ENCODE measurements at regions not wholly inside any gene's neighbourhood (a gene's known extent, or its start where the extent isn't known, plus 50 kb on each side); places are given as distances from the start of the nearest gene placed in this dataset.

- H3K27ac Mint-ChIP-seq: no peak overlapping the region
- Histone ChIP-seq H3K4me3 (ENCODE audit: low read length) (no peak overlapping the region), H3K27ac (ENCODE audit: low read depth, low read length) (no peak overlapping the region), H3K27me3 (ENCODE audit: control insufficient read depth in 2 of 2, insufficient read depth in 2 of 2, low read length in 2 of 2) (peaks cover 0 to 3% of the 10 kb centered on the region in 2 donors), H3K36me3 (ENCODE audit: control insufficient read depth in 2 of 3, insufficient read depth in 3 of 3, low read length in 3 of 3) (no peaks in the 10 kb centered on the region), H3K9me3 (ENCODE audit: control insufficient read depth in 2 of 3, low read length in 3 of 3) (peaks cover 0 to 4% (median 0%) of the 10 kb centered on the region in 3 experiments), H3K4me1 (ENCODE audit: control insufficient read depth in 2 of 2, insufficient read depth in 2 of 2, low read length in 2 of 2) (peaks cover 0 to 8% of the 10 kb centered on the region in 2 donors)
- H3K9me3 Mint-ChIP-seq: peaks cover 6 to 15% (median 11%) of the 10 kb centered on the region in 11 donors
- H3K36me3 Mint-ChIP-seq: peaks cover 0 to 16% (median 9%) of the 10 kb centered on the region in 5 donors
- DNase-seq (no peak), ATAC-seq (no peak)
- ChIA-PET CTCF (no interaction called here), POLR2A (no interaction called here)
- peaks cover 0 to 18% (median 7%) of the 10 kb centered on the region in 5 donors for H3K27me3 Mint-ChIP-seq
- H3K4me1 Mint-ChIP-seq: peaks cover 0 to 9% (median 5%) of the 10 kb centered on the region in 7 donors
- intact Hi-C loops (cut with micrococcal nuclease): no loop called here
- no peak overlapping the region for H3K4me3 Mint-ChIP-seq
Observed at GRCh38 chr3:66577426-66578203, 76.8 kb upstream of the LRIG1 start.

GRCh38 chr3:66581256-66581655, 80.4 kb upstream of the LRIG1 start:
- Mint-ChIP-seq H3K27me3 (peaks cover 0 to 27% (median 7%) of the 10 kb centered on the region in 5 donors), H3K36me3 (peaks cover 0 to 16% (median 9%) of the 10 kb centered on the region in 5 donors), H3K9me3 (peaks cover 6 to 15% (median 11%) of the 10 kb centered on the region in 11 donors), H3K27ac (peak overlapping the region in 1 of 9 donors; percentile 5), H3K4me3 (no peak overlapping the region), H3K4me1 (peaks cover 0 to 26% (median 8%) of the 10 kb centered on the region in 7 donors)
- H3K4me3 ChIP-seq (ENCODE audit: low read length): no peak overlapping the region
- no peak overlapping the region for H3K27ac ChIP-seq (ENCODE audit: low read depth, low read length)
- ATAC-seq (no peak), DNase-seq (no peak)
- ChIA-PET POLR2A (no interaction called here), CTCF (no interaction called here)
- intact Hi-C loops (cut with micrococcal nuclease): loop anchor here in 1 of 2 donors (10.0 kb wide), 1 partner anchor 176 kb away; no protein-coding TSS in a partner anchor
- no peaks in the 10 kb centered on the region for H3K36me3 ChIP-seq (ENCODE audit: control insufficient read depth in 2 of 3, insufficient read depth in 3 of 3, low read length in 3 of 3)
- peaks cover 7 to 25% of the 10 kb centered on the region in 2 donors for H3K4me1 ChIP-seq (ENCODE audit: control insufficient read depth in 2 of 2, insufficient read depth in 2 of 2, low read length in 2 of 2)
- H3K27me3 ChIP-seq (ENCODE audit: control insufficient read depth in 2 of 2, insufficient read depth in 2 of 2, low read length in 2 of 2): peaks cover 0 to 13% of the 10 kb centered on the region in 2 donors
- peaks cover 0 to 4% (median 0%) of the 10 kb centered on the region in 3 experiments for H3K9me3 ChIP-seq (ENCODE audit: control insufficient read depth in 2 of 3, low read length in 3 of 3)

- Histone ChIP-seq H3K27ac (ENCODE audit: low read depth, low read length) (no peak overlapping the region), H3K27me3 (ENCODE audit: control insufficient read depth in 2 of 2, insufficient read depth in 2 of 2, low read length in 2 of 2) (peaks cover 0 to 21% of the 10 kb centered on the region in 2 donors), H3K4me3 (ENCODE audit: low read length) (no peak overlapping the region), H3K36me3 (ENCODE audit: control insufficient read depth in 2 of 3, insufficient read depth in 3 of 3, low read length in 3 of 3) (no peaks in the 10 kb centered on the region), H3K9me3 (ENCODE audit: control insufficient read depth in 2 of 3, low read length in 3 of 3) (peaks cover 0 to 4% (median 0%) of the 10 kb centered on the region in 3 experiments), H3K4me1 (ENCODE audit: control insufficient read depth in 2 of 2, insufficient read depth in 2 of 2, low read length in 2 of 2) (peaks cover 7 to 25% of the 10 kb centered on the region in 2 donors)
- ATAC-seq (peak; percentile 89), DNase-seq (peak in 8 of 9 donors; percentile 15 to 54 (median 27))
- Mint-ChIP-seq H3K27me3 (peaks cover 0 to 27% (median 7%) of the 10 kb centered on the region in 5 donors), H3K9me3 (peaks cover 6 to 15% (median 11%) of the 10 kb centered on the region in 11 donors), H3K4me1 (peaks cover 0 to 26% (median 8%) of the 10 kb centered on the region in 7 donors), H3K4me3 (peak overlapping the region in 8 of 10 donors; percentile 12 to 58 (median 38)), H3K27ac (peak overlapping the region in 2 of 9 donors; percentile 13 to 56), H3K36me3 (peaks cover 0 to 16% (median 9%) of the 10 kb centered on the region in 5 donors)
- ChIA-PET POLR2A (interaction anchor here (1.0 kb wide), 1 partner anchor 362 kb away, joined by 3 read pairs; the partner anchor contains the start of gene SLC25A26), CTCF (interaction anchor here (0.5 kb wide), 1 partner anchor 81 kb away, joined by 9 read pairs; no protein-coding TSS in a partner anchor)
- intact Hi-C loops (cut with micrococcal nuclease): loop anchor here in 1 of 2 donors (10.0 kb wide), 1 partner anchor 178 kb away; no protein-coding TSS in a partner anchor
Observed at GRCh38 chr3:66582721-66583423, 82.0 kb upstream of the LRIG1 start.

GRCh38 chr3:66583424-66584040, 82.7 kb upstream of the LRIG1 start:
- POLR2A ChIA-PET: interaction anchor here (1.0 kb wide), 1 partner anchor 363 kb away, joined by 3 read pairs; the partner anchor contains the start of gene SLC25A26
- Histone ChIP-seq H3K4me3 (ENCODE audit: low read length) (no peak overlapping the region), H3K27ac (ENCODE audit: low read depth, low read length) (no peak overlapping the region), H3K27me3 (ENCODE audit: control insufficient read depth in 2 of 2, insufficient read depth in 2 of 2, low read length in 2 of 2) (peaks cover 0 to 21% of the 10 kb centered on the region in 2 donors), H3K9me3 (ENCODE audit: control insufficient read depth in 2 of 3, low read length in 3 of 3) (peaks cover 0 to 4% (median 0%) of the 10 kb centered on the region in 3 experiments), H3K36me3 (ENCODE audit: control insufficient read depth in 2 of 3, insufficient read depth in 3 of 3, low read length in 3 of 3) (no peaks in the 10 kb centered on the region), H3K4me1 (ENCODE audit: control insufficient read depth in 2 of 2, insufficient read depth in 2 of 2, low read length in 2 of 2) (peaks cover 7 to 25% of the 10 kb centered on the region in 2 donors)
- Mint-ChIP-seq H3K27me3 (peaks cover 0 to 28% (median 7%) of the 10 kb centered on the region in 5 donors), H3K4me3 (peak overlapping the region in 4 of 10 donors; percentile 37 to 58 (median 46)), H3K4me1 (peaks cover 0 to 26% (median 8%) of the 10 kb centered on the region in 7 donors), H3K27ac (peak overlapping the region in 1 of 9 donors; percentile 56), H3K9me3 (peaks cover 3 to 11% (median 8%) of the 10 kb centered on the region in 11 donors), H3K36me3 (peaks cover 0 to 14% (median 6%) of the 10 kb centered on the region in 5 donors)
- CTCF ChIA-PET: no interaction called here
- ATAC-seq (no peak), DNase-seq (no peak)
- intact Hi-C loops (cut with micrococcal nuclease): loop anchor here in 1 of 2 donors (10.0 kb wide), 1 partner anchor 179 kb away; no protein-coding TSS in a partner anchor

- Histone ChIP-seq H3K27ac (ENCODE audit: low read depth, low read length) (no peak overlapping the region), H3K36me3 (ENCODE audit: control insufficient read depth in 2 of 3, insufficient read depth in 3 of 3, low read length in 3 of 3) (no peaks in the 10 kb centered on the region), H3K27me3 (ENCODE audit: control insufficient read depth in 2 of 2, insufficient read depth in 2 of 2, low read length in 2 of 2) (peaks cover 0 to 19% of the 10 kb centered on the region in 2 donors), H3K9me3 (ENCODE audit: control insufficient read depth in 2 of 3, low read length in 3 of 3) (no peaks in the 10 kb centered on the region), H3K4me3 (ENCODE audit: low read length) (no peak overlapping the region), H3K4me1 (ENCODE audit: control insufficient read depth in 2 of 2, insufficient read depth in 2 of 2, low read length in 2 of 2) (peaks cover 7 to 25% of the 10 kb centered on the region in 2 donors)
- Mint-ChIP-seq H3K27me3 (peaks cover 0 to 23% (median 11%) of the 10 kb centered on the region in 5 donors), H3K9me3 (peaks cover 0 to 4% (median 0%) of the 10 kb centered on the region in 11 donors), H3K36me3 (no peaks in the 10 kb centered on the region), H3K4me3 (no peak overlapping the region), H3K4me1 (peaks cover 0 to 26% (median 9%) of the 10 kb centered on the region in 7 donors), H3K27ac (no peak overlapping the region)
- ChIA-PET CTCF (interaction anchor here (0.8 kb wide), 1 partner anchor 1606 kb away, joined by 3 read pairs; no protein-coding TSS in a partner anchor), POLR2A (no interaction called here)
- DNase-seq (no peak), ATAC-seq (no peak)
- intact Hi-C loops (cut with micrococcal nuclease): loop anchor here in 1 of 2 donors (10.0 kb wide), 1 partner anchor 181 kb away; no protein-coding TSS in a partner anchor
Observed at GRCh38 chr3:66585520-66586095, 84.8 kb upstream of the LRIG1 start.
